ENCODE measurements at regions not wholly inside any gene's neighbourhood (a gene's known extent, or its start where the extent isn't known, plus 50 kb on each side); places are given as distances from the start of the nearest gene placed in this dataset.

DNA sequence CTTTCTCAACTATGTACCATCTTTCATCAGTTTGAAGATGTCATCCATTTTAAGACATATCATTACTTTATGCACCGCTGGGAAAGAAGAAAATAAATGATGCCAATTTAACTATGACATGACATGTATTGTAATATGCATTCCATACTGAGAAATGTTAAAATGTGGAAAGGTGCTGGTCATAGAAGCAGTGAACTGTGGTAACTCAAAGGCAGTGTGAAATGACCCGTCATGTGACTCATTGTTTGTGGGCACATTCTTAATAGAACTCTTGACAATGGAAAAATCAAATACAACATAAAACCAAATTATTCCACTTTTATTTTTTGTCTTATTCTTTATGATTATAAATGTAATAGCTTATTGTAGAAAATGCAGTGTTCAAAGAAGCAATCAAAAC, 455.0 kb upstream of the ST6GAL2 start:
- H3K9ac ChIP-seq (ENCODE audit: low read length), result no peak overlapping the region
- H4K20me1 ChIP-seq (ENCODE audit: insufficient read depth), result no peaks in the 10 kb centered on the region
- H3K79me2 ChIP-seq (replicated peaks; ENCODE audit: insufficient read depth, low read length), result no peaks in the 10 kb centered on the region
- H3F3A ChIP-seq (ENCODE audit: insufficient read depth, low read length, poor library complexity, severe bottlenecking), result no peaks in the 10 kb centered on the region
- no peak overlapping the region for H3K27ac ChIP-seq (ENCODE audit: low read length)
- no peaks in the 10 kb centered on the region for H3K9me3 ChIP-seq (ENCODE audit: low read length)
- H2AFZ ChIP-seq (ENCODE audit: low read depth, low read length), result no peak overlapping the region
- no peak overlapping the region for H3K4me3 ChIP-seq (ENCODE audit: low read length)
- TF ChIP-seq, protein P1, sequence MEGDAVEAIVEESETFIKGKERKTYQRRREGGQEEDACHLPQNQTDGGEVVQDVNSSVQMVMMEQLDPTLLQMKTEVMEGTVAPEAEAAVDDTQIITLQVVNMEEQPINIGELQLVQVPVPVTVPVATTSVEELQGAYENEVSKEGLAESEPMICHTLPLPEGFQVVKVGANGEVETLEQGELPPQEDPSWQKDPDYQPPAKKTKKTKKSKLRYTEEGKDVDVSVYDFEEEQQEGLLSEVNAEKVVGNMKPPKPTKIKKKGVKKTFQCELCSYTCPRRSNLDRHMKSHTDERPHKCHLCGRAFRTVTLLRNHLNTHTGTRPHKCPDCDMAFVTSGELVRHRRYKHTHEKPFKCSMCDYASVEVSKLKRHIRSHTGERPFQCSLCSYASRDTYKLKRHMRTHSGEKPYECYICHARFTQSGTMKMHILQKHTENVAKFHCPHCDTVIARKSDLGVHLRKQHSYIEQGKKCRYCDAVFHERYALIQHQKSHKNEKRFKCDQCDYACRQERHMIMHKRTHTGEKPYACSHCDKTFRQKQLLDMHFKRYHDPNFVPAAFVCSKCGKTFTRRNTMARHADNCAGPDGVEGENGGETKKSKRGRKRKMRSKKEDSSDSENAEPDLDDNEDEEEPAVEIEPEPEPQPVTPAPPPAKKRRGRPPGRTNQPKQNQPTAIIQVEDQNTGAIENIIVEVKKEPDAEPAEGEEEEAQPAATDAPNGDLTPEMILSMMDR (IDR thresholded peaks at IDR 0.05; ENCODE audit: poor library complexity, severe bottlenecking), result no peak
- no peak for TF ChIP-seq SMC3 (conservative IDR thresholded peaks at IDR 0.05; ENCODE audit: poor library complexity)
- TF ChIP-seq MXI1 (conservative IDR thresholded peaks at IDR 0.05; ENCODE audit: poor library complexity, severe bottlenecking), result no peak
- peak; percentile 33 for TF ChIP-seq EP300 (conservative IDR thresholded peaks at IDR 0.05; ENCODE audit: poor library complexity, severe bottlenecking)
- H3K36me3 ChIP-seq (ENCODE audit: insufficient read depth, low read length), result no peaks in the 10 kb centered on the region
- no peaks in the 10 kb centered on the region for H3K9me2 ChIP-seq (ENCODE audit: insufficient read depth, low read length)
- no peak overlapping the region for H3K4me2 ChIP-seq (ENCODE audit: low read length)
- H3K27me3 ChIP-seq (ENCODE audit: insufficient read depth, low read depth, low read length), result no peaks in the 10 kb centered on the region

GRCh38 chr2:107349329-107349728, 463.4 kb upstream of the ST6GAL2 start:
- Histone ChIP-seq H3F3A (ENCODE audit: insufficient read depth, low read length, poor library complexity, severe bottlenecking) (no peaks in the 10 kb centered on the region), H3K79me2 (replicated peaks; ENCODE audit: insufficient read depth, low read length) (no peaks in the 10 kb centered on the region), H3K36me3 (ENCODE audit: insufficient read depth, low read length) (no peaks in the 10 kb centered on the region), H3K9me2 (ENCODE audit: insufficient read depth, low read length) (no peaks in the 10 kb centered on the region), H3K4me2 (ENCODE audit: low read length) (no peak overlapping the region), H3K27ac (ENCODE audit: low read length) (no peak overlapping the region), H4K20me1 (ENCODE audit: insufficient read depth) (no peaks in the 10 kb centered on the region), H3K9me3 (ENCODE audit: low read length) (no peaks in the 10 kb centered on the region), H3K4me3 (ENCODE audit: low read length) (no peak overlapping the region), H2AFZ (ENCODE audit: low read depth, low read length) (no peak overlapping the region), H3K9ac (ENCODE audit: low read length) (no peak overlapping the region), H3K27me3 (ENCODE audit: insufficient read depth, low read depth, low read length) (no peaks in the 10 kb centered on the region)
- TF ChIP-seq MXI1 (conservative IDR thresholded peaks at IDR 0.05; ENCODE audit: poor library complexity, severe bottlenecking) (no peak), TAF1 (IDR thresholded peaks at IDR 0.05; ENCODE audit: low read depth) (no peak), REST (IDR thresholded peaks at IDR 0.05; ENCODE audit: borderline replicate concordance) (no peak)
- TF ChIP-seq, protein P1 (IDR thresholded peaks at IDR 0.05; ENCODE audit: poor library complexity, severe bottlenecking), result no peak
